Smooth muscle cell (in vitro differentiated cells): ENCODE measurements at regions not wholly inside any gene's neighbourhood (a gene's known extent, or its start where the extent isn't known, plus 50 kb on each side); places are given as distances from the start of the nearest gene placed in this dataset.

Experiments used
- DNase-seq: peaks from one replicate; lab custom pipeline; 2025; ENCODE audit not compliant: unreplicated experiment; lab: John Stamatoyannopoulos, UW
- H2AFZ ChIP-seq: fragments of 200-600 bp; sonication (generic); 2 replicates; pipeline ENCODE4 v1.6.0; 2016; ENCODE audit warnings: antibody characterized with exemption, low read depth, mild to moderate bottlenecking
- H3F3A ChIP-seq: fragments of 200-600 bp; sonication (generic); 2 replicates; pipeline ENCODE4 v1.6.0; 2017; ENCODE audit warnings: antibody characterized with exemption, low read depth
- H3K27ac ChIP-seq: fragments of 200-600 bp; sonication (generic); 2 replicates; pipeline ENCODE4 v1.5.1; 2016; ENCODE audit warnings: low read depth, mild to moderate bottlenecking
- H3K27me3 ChIP-seq: fragments of 200-600 bp; sonication (generic); 2 replicates; pipeline ENCODE4 v1.6.1; 2016; ENCODE audit warnings: low read depth, mild to moderate bottlenecking
- H3K36me3 ChIP-seq: fragments of 200-600 bp; sonication (generic); 2 replicates; pipeline ENCODE4 v1.5.1; 2016; ENCODE audit warnings: low read depth
- H3K4me1 ChIP-seq: fragments of 200-600 bp; sonication (generic); 2 replicates; pipeline ENCODE4 v1.5.1; 2016; ENCODE audit warnings: low read depth
- H3K4me2 ChIP-seq: fragments of 200-600 bp; sonication (generic); 2 replicates; pipeline ENCODE4 v1.6.0; 2016; ENCODE audit warnings: mild to moderate bottlenecking
- H3K4me3 ChIP-seq: fragments of 200-600 bp; sonication (generic); 2 replicates; pipeline ENCODE4 v1.5.1; 2016; ENCODE audit warnings: mild to moderate bottlenecking
- H3K79me2 ChIP-seq: fragments of 200-600 bp; sonication (generic); 2 replicates; pipeline ENCODE4 v1.6.0; 2016; ENCODE audit warnings: low read depth, mild to moderate bottlenecking
- H3K9ac ChIP-seq: fragments of 200-600 bp; sonication (generic); 2 replicates; pipeline ENCODE4 v1.6.0; 2016; ENCODE audit warnings: low read depth
- H3K9me3 ChIP-seq: fragments of 200-600 bp; sonication (generic); replicated peaks from 2 replicates; pipeline ENCODE4 v1.5.1; 2016; ENCODE audit warnings: low read depth
- H4K20me1 ChIP-seq: fragments of 200-600 bp; sonication (generic); 2 replicates; pipeline ENCODE4 v1.6.0; 2016; ENCODE audit warnings: low read depth
- WGBS: methylation state at CpG from one replicate; pipeline ENCODE4 v1.1.7; 2016; ENCODE audit warnings: low lambda C conversion rate; 5-methylcytosine and 5-hydroxymethylcytosine counted together
- TF ChIP-seq, protein P1 (sequence below): fragments of 200-600 bp; sonication (generic); IDR thresholded peaks from 2 replicates; pipeline ENCODE4 v1.5.1; 2017; ENCODE audit warnings: borderline replicate concordance, mild to moderate bottlenecking, antibody characterized with exemption; ENCODE audit not compliant: insufficient read depth, poor library complexity, severe bottlenecking

GRCh38 chr22:48722661-48723060, 1105.0 kb downstream of the BRD1 start:
- H3K9me3 ChIP-seq: peaks cover 5% of the 10 kb centered on the region
- no peak overlapping the region for H3K4me2 ChIP-seq
- no peaks in the 10 kb centered on the region for H3K79me2 ChIP-seq
- 91% methylated on average over 10 of the region's 10 CpGs for WGBS
- no peak overlapping the region for H3K4me3 ChIP-seq
- H3F3A ChIP-seq: no peaks in the 10 kb centered on the region
- DNase-seq: no peak
- TF ChIP-seq, protein P1, sequence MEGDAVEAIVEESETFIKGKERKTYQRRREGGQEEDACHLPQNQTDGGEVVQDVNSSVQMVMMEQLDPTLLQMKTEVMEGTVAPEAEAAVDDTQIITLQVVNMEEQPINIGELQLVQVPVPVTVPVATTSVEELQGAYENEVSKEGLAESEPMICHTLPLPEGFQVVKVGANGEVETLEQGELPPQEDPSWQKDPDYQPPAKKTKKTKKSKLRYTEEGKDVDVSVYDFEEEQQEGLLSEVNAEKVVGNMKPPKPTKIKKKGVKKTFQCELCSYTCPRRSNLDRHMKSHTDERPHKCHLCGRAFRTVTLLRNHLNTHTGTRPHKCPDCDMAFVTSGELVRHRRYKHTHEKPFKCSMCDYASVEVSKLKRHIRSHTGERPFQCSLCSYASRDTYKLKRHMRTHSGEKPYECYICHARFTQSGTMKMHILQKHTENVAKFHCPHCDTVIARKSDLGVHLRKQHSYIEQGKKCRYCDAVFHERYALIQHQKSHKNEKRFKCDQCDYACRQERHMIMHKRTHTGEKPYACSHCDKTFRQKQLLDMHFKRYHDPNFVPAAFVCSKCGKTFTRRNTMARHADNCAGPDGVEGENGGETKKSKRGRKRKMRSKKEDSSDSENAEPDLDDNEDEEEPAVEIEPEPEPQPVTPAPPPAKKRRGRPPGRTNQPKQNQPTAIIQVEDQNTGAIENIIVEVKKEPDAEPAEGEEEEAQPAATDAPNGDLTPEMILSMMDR: no peak
- no peak overlapping the region for H3K27ac ChIP-seq
- H3K36me3 ChIP-seq: no peaks in the 10 kb centered on the region
- no peak overlapping the region for H3K9ac ChIP-seq
- no peaks in the 10 kb centered on the region for H4K20me1 ChIP-seq
- H2AFZ ChIP-seq: no peak overlapping the region
- H3K4me1 ChIP-seq: no peaks in the 10 kb centered on the region
- H3K27me3 ChIP-seq: no peaks in the 10 kb centered on the region

- no peaks in the 10 kb centered on the region for H3F3A ChIP-seq
- TF ChIP-seq, protein P1: no peak
- no peaks in the 10 kb centered on the region for H4K20me1 ChIP-seq
- H2AFZ ChIP-seq: no peak overlapping the region
- DNase-seq: no peak
- H3K27me3 ChIP-seq: no peaks in the 10 kb centered on the region
- H3K4me2 ChIP-seq: no peak overlapping the region
- H3K4me1 ChIP-seq: no peaks in the 10 kb centered on the region
- no peaks in the 10 kb centered on the region for H3K36me3 ChIP-seq
- H3K4me3 ChIP-seq: no peak overlapping the region
- H3K9ac ChIP-seq: no peak overlapping the region
- no peaks in the 10 kb centered on the region for H3K79me2 ChIP-seq
- no peak overlapping the region for H3K27ac ChIP-seq
- no peaks in the 10 kb centered on the region for H3K9me3 ChIP-seq
- 89% methylated on average over 3 of the region's 3 CpGs for WGBS
Measured at GRCh38 chr22:48721395-48721669, 1106.3 kb downstream of the BRD1 start.

DNA sequence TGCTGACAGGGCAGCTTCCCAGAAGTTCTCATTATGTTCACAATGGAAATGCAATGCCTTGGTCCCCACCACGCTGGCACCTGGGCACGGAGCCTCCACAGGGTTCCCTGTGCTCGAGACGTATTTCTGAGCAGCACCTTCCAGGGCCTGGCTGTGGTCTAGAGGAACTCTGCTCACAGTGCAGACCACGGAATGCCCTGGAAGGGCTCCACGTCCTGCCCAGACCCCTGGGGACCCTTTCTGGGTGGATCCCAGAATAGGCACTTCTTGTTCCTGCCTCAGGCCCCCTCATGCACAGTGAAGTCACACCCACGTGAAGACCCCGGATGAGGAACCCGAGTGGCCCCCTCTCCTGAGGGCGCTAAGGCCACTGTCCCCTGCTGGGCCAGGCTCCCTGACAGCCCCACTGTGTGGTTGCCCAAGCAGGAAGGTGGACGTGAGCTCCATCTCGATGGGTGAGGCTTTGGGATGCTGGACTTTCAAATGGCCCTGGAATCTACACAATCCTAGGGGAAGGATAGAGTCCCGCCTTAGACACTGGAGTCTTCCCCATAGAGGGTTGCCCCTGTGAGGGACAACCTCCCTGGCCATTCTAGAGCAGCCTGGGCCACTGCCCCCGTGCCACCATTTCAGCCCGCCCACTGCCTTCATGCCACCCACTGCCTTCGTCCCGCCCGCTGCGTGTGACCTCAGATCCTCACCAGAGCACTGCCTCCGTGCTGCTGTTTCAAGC, 1106.8 kb downstream of the BRD1 start:
- 90% methylated on average over 20 of the region's 20 CpGs for WGBS
- TF ChIP-seq, protein P1: no peak
- Histone ChIP-seq H3K4me1 (no peaks in the 10 kb centered on the region), H4K20me1 (no peaks in the 10 kb centered on the region), H3K4me3 (no peak overlapping the region), H3K9ac (no peak overlapping the region), H3K4me2 (no peak overlapping the region), H3K27ac (no peak overlapping the region), H3K9me3 (no peaks in the 10 kb centered on the region), H3F3A (no peaks in the 10 kb centered on the region), H3K36me3 (no peaks in the 10 kb centered on the region), H3K27me3 (no peaks in the 10 kb centered on the region), H2AFZ (no peak overlapping the region), H3K79me2 (no peaks in the 10 kb centered on the region)
- no peak for DNase-seq

DNA sequence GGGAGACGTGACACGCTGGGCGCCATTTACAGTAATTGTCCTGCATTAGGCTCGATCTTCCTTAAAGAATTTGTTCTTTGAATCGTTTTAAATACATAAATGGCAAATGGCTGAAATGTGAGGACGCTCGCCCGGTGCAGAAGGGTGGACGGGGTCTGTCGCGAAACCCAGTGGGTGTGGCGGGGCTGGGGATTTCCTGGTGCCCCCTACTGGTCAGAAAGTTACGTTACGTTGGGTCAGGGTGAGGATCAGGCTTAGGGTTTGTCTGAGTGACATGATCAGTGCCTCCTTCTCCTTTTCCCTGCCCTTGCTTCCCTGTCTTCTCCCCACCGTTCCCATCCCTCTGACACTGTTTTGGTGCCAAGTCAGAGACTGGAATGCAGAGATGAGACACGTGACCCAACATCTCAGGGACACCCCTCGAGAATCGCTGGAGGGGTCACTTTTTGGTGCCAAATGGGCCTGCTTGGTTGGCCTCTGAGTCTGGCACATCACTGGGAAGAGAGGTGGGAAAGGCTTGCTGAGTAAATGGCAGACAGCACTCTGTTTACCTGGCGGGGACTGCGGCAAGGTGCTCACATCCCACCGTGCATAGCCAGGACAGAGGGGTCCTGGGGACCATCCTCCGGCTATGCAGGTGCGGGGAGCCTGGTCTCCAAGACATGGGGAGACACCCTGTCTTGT, 1107.6 kb downstream of the BRD1 start:
- H3K4me3 ChIP-seq: no peak overlapping the region
- H4K20me1 ChIP-seq: no peaks in the 10 kb centered on the region
- 78% methylated on average over 23 of the region's 23 CpGs for WGBS
- no peaks in the 10 kb centered on the region for H3K27me3 ChIP-seq
- no peaks in the 10 kb centered on the region for H3K9me3 ChIP-seq
- DNase-seq: no peak
- no peak overlapping the region for H3K4me2 ChIP-seq
- no peak overlapping the region for H3K9ac ChIP-seq
- no peak overlapping the region for H3K27ac ChIP-seq
- no peaks in the 10 kb centered on the region for H3K79me2 ChIP-seq
- H2AFZ ChIP-seq: no peak overlapping the region
- no peaks in the 10 kb centered on the region for H3K4me1 ChIP-seq
- no peaks in the 10 kb centered on the region for H3K36me3 ChIP-seq
- TF ChIP-seq, protein P1: peak; percentile 15
- no peaks in the 10 kb centered on the region for H3F3A ChIP-seq
